Erythroblast (primary cell): ENCODE measurements at regions not wholly inside any gene's neighbourhood (a gene's known extent, or its start where the extent isn't known, plus 50 kb on each side); places are given as distances from the start of the nearest gene placed in this dataset.
"Not testable (repeated sequence)": the region's sequence is repeated elsewhere in the genome, so short reads cannot be mapped to it uniquely, and the experiment has no call there.

ENCODE experiments used
- DNase-seq, 2 experiments: peaks; one replicate each; lab custom pipeline; 2025; lab: John Stamatoyannopoulos, UW
- GATA1 ChIP-seq: IDR thresholded peaks from 2 replicates; pipeline ENCODE4 v1.6.1; 2011; ENCODE audit warnings: low read depth, mild to moderate bottlenecking, control low read depth, low read length, moderate library complexity
- POLR2A ChIP-seq: IDR thresholded peaks from 2 replicates; pipeline ENCODE4 v1.6.1; 2011; ENCODE audit warnings: mild to moderate bottlenecking, low read length

DNA sequence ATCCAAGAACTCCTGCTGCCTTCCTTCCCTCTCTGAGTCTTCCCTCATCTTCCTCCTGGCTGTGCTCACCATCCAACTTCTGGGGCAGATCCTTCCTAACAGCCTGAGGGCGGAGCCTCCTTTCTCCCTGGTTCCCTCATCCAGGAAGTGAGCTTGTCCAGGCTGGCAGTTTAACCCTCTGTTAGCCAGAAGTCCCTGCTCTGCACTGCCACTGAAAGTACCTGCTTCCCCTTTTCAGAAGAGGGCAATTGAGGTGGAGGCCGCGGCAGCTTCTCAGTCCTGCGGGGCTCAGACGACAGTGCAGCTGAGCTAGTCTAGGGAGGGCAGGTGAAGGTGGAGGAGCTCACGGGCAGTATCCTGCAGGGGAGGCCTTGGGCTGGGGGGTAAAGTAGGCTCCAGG is 149.1 kb downstream of the FCRL5 start:
- TF ChIP-seq POLR2A (no peak), GATA1 (no peak)
- no peak for DNase-seq

DNA sequence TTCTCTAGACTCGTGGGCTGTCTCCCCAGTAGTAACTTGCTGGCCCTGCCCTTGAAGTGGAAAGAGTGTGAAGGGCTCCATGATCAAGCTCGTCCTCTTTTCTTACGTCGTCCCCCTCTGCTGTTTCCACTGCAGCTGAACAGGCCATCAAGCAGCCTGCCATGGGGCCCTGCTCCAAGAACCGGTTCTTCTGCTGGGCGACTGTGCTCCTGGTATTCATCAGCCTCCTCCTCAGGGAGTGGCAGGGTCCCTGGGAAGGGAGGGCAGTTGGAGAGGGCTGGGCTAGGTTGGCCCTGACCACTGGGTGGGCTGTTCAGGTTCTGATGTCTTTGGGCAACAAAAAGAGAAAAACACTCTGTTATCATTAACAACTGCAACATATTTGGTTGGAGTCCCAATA is 151.5 kb downstream of the FCRL5 start:
- peak in 1 of 2 experiments; percentile 17 for DNase-seq
- TF ChIP-seq POLR2A: no peak
- TF ChIP-seq GATA1: no peak

- peak; percentile 14 to 19 for DNase-seq
- no peak for TF ChIP-seq POLR2A
- TF ChIP-seq GATA1: no peak
Measured at GRCh38 chr1:157399984-157400382, 152.3 kb downstream of the FCRL5 start.

DNA sequence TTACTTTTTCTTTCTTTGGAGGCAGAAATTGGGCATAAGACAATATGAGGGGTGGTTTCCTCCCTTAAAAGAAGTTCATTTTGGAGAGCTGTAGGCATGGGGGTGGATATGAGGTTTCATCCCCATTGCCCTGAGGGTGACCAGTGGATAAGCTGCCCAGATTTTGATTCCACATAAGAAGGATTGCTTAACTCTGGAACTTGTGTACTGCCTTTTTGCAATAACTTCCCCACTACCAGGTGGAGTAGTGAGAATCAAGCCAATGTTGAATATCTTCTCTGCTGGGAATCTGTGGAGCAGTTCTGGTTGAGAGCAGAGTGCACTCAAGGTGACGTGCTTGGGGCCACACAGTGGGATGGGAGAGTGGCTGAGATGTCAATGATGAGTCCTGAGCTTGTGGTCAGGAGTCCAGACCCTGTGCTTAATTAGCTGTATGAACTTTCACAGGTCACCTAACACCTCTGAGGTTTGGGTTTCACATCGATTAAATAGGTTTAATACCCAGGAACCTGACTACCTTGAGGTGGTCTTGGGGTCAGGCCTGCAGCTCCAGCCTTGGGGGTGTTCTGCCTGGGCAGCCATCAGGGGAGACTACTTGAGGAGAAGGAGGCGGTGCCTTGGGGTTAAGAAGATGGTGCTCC is 152.9 kb downstream of the FCRL5 start:
- TF ChIP-seq POLR2A: no peak
- TF ChIP-seq GATA1: no peak

DNA sequence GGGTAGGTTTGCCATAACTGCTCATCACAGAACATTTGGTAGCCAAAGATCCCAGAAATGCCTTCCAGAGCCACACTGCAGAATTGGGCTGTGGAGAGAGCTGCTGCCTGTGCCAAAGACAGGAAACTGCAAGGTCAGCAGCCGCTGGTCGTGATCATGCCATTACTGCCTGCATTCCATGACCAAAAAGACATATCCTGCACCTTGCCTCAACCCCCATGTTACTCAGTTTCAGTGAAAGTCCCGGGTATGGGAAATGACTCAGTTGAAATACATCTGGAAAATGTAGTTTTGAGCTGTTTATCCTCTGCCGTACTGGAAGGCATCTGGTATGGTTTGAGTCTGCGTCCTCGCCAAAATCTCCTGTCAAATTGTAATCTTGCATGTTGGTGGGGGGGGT is 161.7 kb downstream of the FCRL5 start:
- no peak for DNase-seq
- no peak for TF ChIP-seq POLR2A
- no peak for TF ChIP-seq GATA1

More for the DNA sequence above, 152.9 kb downstream of the FCRL5 start:
- DNase-seq: no peak

GRCh38 chr1:157388057-157388456 is 164.3 kb downstream of the FCRL5 start:
- no peak for TF ChIP-seq POLR2A
- TF ChIP-seq GATA1: no peak
- no peak for DNase-seq

- no peak for TF ChIP-seq POLR2A
- TF ChIP-seq GATA1: no peak
- no peak for DNase-seq
Measured at GRCh38 chr1:157384258-157384657, 168.1 kb downstream of the FCRL5 start.

GRCh38 chr1:157382351-157382750 is 170.0 kb downstream of the FCRL5 start:
- DNase-seq: no peak
- no peak for TF ChIP-seq GATA1

GRCh38 chr1:157380523-157380922 is 171.8 kb downstream of the FCRL5 start:
- TF ChIP-seq POLR2A (no peak), GATA1 (no peak)

GRCh38 chr1:157377280-157377713 is 175.0 kb downstream of the FCRL5 start:
- peak; percentile 50 to 59 for DNase-seq

More at GRCh38 chr1:157380523-157380922, 171.8 kb downstream of the FCRL5 start:
- DNase-seq: no peak

DNA sequence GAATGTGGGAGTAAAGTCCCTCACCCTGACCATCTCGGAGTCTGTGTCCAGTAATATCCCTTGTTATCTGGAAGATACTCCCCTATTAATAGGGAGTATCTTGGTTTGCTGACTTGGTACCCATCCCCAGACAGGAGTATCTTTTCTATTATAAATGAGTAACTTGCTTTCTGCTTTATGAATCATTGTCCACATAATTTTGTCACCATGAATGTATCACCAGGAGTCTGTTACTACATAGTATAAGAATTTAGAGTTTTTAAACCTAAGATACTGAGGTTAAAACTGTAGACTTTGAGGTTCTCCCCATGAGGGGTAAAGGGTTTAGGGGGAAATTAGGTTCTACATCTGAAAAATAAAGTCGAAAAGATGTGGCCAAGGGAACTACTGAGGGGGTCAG is 175.6 kb downstream of the FCRL5 start:
- no peak for DNase-seq
- TF ChIP-seq GATA1 (no peak), POLR2A (no peak)

DNA sequence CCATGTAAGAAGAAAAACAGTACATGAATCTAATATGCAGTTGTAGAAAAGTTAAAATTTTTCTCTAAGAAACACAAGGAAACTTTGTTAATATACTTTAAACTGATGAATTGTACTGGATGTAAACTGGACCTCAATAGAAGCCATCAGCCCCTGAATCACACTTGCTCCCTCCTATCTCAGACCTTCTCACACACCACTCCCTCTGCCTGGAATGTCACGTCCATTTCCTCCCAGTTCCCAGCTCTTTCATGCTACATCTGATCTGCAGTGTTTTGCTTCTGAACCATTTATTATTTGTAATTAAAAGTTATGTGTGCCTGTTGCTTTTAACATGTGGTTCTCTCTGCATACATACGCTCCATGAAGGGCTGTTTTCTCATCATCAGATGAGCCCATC is 180.0 kb downstream of the FCRL5 start:
- not testable (repeated sequence) for DNase-seq

DNA sequence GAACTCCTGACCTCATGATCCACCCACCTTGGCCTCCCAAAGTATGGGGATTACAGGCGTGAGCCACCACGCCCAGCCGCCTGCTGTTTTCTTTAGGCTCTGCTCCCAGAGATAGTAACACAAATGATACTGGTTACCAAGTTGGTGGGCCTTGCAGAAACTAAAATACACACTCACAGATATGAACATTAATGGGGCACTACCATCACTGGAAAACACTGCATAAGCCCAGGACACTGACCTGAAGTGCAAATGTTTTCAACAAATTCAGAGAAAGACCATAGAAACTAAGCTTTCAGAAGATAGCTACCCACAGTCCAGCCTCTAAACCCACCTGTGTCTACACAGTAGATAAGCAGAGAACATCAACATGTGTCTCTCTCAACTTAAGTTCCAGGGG is 180.5 kb downstream of the FCRL5 start:
- TF ChIP-seq GATA1: no peak
- DNase-seq: peak in 1 of 2 experiments; percentile 44

DNA sequence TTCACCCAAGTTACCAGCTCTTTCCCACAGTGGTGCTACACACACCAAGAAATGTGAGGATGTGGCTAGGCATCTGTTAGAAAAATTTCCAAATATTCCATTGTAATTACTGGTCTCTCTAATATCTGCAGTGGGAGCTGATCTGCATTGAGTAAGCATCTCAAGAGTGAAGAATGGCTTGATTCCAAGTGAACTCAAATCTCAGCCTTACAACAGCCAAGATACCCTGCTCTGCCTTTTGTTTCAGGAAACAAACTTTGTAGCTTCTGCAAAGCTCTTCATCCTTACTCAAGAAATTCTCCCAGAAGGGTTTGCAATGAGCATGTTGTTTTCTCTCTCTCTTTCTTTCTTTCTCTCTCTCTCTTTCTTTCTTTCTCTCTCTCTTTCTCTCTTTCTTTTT is 181.1 kb downstream of the FCRL5 start:
- no peak for DNase-seq
- TF ChIP-seq POLR2A (no peak), GATA1 (no peak)

DNA sequence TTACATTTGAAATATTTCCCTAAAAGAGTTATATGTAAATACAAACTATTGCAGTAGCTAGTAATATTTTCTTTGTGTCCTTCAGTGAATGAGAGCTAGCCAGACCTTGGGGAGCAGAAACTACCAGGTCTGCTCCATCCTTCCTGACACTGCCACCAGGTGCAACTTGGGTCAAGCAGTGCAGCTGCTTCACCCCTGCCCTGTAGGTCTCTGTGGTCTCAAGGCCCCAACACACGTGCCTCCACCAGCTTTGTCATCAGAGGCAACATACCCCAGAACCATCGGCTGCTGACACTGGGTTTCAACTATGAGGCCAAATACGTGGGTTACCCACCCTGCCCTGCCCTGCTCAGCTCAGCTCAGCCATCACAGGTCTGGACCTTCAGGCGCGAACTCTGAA is 181.6 kb downstream of the FCRL5 start:
- DNase-seq: no peak
- TF ChIP-seq GATA1: no peak
- no peak for TF ChIP-seq POLR2A

- peak; percentile 87 for DNase-seq
- TF ChIP-seq POLR2A (no peak), GATA1 (no peak)
Measured at GRCh38 chr1:157369808-157370521, 182.3 kb downstream of the FCRL5 start.

DNA sequence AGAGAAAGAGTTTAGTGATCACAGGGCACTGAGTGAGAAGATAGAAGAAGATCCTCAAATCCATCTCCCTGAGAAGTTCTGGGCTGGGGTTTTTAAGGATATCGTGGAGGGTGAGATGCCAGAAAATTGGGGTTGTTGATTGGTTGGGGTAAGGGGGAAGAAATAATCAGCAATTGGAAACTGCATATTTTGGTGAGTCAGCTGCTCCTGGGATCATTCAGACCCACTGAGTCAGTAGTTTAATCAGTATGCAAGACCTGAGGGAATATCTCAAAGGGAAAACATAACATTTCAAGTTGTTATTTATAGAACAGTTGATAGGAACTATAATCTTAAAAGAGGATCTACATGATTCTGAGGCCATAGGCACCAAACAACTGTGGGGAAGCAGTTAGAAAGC is 183.4 kb downstream of the FCRL5 start:
- DNase-seq: not testable (repeated sequence)
